Rectal smooth muscle tissue (tissue), 1 donor: ENCODE measurements at regions not wholly inside any gene's neighbourhood (a gene's known extent, or its start where the extent isn't known, plus 50 kb on each side); places are given as distances from the start of the nearest gene placed in this dataset.

Experiments used
- H3K27ac ChIP-seq: one replicate; pipeline ENCODE4 v1.7.0; 2013; ENCODE audit warnings: low read depth, low read length, inconsistent platforms
- H3K27me3 ChIP-seq: one replicate; pipeline ENCODE4 v1.7.0; 2013; ENCODE audit warnings: low read length; ENCODE audit not compliant: control insufficient read depth, insufficient read depth
- H3K36me3 ChIP-seq: one replicate; pipeline ENCODE4 v1.7.0; 2013; ENCODE audit warnings: low read length; ENCODE audit not compliant: control insufficient read depth, insufficient read depth
- H3K4me1 ChIP-seq: one replicate; pipeline ENCODE4 v1.7.0; 2013; ENCODE audit warnings: low read length; ENCODE audit not compliant: control insufficient read depth, insufficient read depth
- H3K4me3 ChIP-seq: one replicate; pipeline ENCODE4 v1.7.0; 2013; ENCODE audit warnings: low read length
- H3K9ac ChIP-seq: one replicate; pipeline ENCODE4 v1.7.0; 2013; ENCODE audit warnings: low read length

DNA sequence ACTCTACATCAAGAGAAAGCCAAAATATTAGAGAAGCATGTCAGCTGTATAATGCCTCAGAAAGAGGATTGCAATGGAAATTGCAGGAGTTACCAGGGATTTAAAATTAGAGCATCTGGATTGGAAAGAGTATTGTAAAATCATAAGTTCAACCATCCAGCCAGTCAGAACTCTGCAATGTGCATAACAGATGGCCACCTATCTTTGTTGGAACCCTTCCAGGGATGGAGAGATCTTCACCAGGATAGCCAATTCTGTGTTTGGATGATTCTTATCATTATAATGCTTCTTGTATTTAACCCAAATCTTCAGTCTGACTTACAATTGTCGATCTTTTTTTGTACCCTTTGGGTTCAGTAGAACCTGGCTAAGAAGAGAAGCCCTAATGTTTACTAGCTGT is 164.4 kb downstream of the TLR4 start:
- no peak overlapping the region for H3K27ac ChIP-seq
- no peaks in the 10 kb centered on the region for H3K27me3 ChIP-seq
- H3K36me3 ChIP-seq, result no peaks in the 10 kb centered on the region
- no peaks in the 10 kb centered on the region for H3K4me1 ChIP-seq
- no peak overlapping the region for H3K4me3 ChIP-seq
- H3K9ac ChIP-seq, result no peak overlapping the region

GRCh38 chr9:117869287-117869686 is 165.1 kb downstream of the TLR4 start:
- Histone ChIP-seq H3K36me3 (no peaks in the 10 kb centered on the region), H3K4me1 (no peaks in the 10 kb centered on the region), H3K4me3 (no peak overlapping the region), H3K27me3 (no peaks in the 10 kb centered on the region), H3K27ac (no peak overlapping the region), H3K9ac (no peak overlapping the region)

DNA sequence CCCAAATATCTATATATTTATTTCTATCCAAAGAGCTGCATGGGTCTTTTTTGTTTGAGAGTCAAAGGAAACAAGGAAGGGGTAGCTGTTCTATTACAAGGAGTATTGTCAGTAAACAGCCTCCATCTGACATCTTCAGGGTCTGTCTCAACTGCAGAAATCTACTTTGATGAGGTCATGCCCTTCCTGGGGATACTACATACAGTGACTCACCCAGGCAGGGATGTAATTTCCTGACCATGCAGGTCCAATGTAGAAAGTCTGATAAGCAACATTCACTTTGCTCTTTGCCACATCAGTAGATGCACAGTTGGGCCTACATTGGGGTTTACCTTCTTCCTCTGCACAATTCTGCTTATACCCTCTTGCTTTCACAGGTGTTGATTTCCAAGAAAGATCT is 165.5 kb downstream of the TLR4 start:
- Histone ChIP-seq H3K4me1 (no peaks in the 10 kb centered on the region), H3K27ac (no peak overlapping the region)

GRCh38 chr9:117873664-117874063 is 169.5 kb downstream of the TLR4 start:
- H3K27ac ChIP-seq, result no peak overlapping the region
- H3K27me3 ChIP-seq, result no peaks in the 10 kb centered on the region
- no peaks in the 10 kb centered on the region for H3K4me1 ChIP-seq
- no peaks in the 10 kb centered on the region for H3K36me3 ChIP-seq
- H3K9ac ChIP-seq, result no peak overlapping the region
- no peak overlapping the region for H3K4me3 ChIP-seq

More for the DNA sequence above, 165.5 kb downstream of the TLR4 start:
- Histone ChIP-seq H3K27me3 (no peaks in the 10 kb centered on the region), H3K9ac (no peak overlapping the region), H3K36me3 (no peaks in the 10 kb centered on the region), H3K4me3 (no peak overlapping the region)

GRCh38 chr9:117875886-117876285 is 171.7 kb downstream of the TLR4 start:
- Histone ChIP-seq H3K4me3 (no peak overlapping the region), H3K36me3 (no peaks in the 10 kb centered on the region), H3K4me1 (no peaks in the 10 kb centered on the region), H3K27me3 (no peaks in the 10 kb centered on the region), H3K27ac (no peak overlapping the region), H3K9ac (no peak overlapping the region)

DNA sequence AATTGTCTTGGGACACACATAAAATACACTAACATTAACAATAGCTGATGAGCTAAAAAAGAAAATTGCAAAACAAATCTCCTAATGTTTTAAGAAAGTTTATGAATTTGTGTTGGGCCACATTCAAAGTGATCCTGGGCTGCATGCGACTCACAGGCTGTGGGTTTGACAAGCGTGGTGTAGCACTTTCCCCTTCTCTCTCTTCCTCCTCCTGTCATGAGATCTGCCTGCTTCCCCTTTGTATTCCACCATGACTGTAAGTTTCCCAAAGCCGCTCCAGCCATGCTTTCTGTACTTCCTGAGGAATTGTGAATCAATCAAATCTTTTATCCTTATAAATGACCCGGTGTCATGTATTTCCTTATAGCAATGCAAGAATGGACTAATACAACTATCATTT is 178.0 kb downstream of the TLR4 start:
- no peak overlapping the region for H3K27ac ChIP-seq
- no peaks in the 10 kb centered on the region for H3K36me3 ChIP-seq
- no peak overlapping the region for H3K9ac ChIP-seq
- no peaks in the 10 kb centered on the region for H3K4me1 ChIP-seq
- H3K4me3 ChIP-seq, result no peak overlapping the region
- H3K27me3 ChIP-seq, result no peaks in the 10 kb centered on the region

GRCh38 chr9:117886616-117887015 is 182.4 kb downstream of the TLR4 start:
- no peaks in the 10 kb centered on the region for H3K27me3 ChIP-seq
- no peak overlapping the region for H3K27ac ChIP-seq
- no peak overlapping the region for H3K4me3 ChIP-seq
- H3K4me1 ChIP-seq, result no peaks in the 10 kb centered on the region
- H3K36me3 ChIP-seq, result no peaks in the 10 kb centered on the region
- H3K9ac ChIP-seq, result no peak overlapping the region

DNA sequence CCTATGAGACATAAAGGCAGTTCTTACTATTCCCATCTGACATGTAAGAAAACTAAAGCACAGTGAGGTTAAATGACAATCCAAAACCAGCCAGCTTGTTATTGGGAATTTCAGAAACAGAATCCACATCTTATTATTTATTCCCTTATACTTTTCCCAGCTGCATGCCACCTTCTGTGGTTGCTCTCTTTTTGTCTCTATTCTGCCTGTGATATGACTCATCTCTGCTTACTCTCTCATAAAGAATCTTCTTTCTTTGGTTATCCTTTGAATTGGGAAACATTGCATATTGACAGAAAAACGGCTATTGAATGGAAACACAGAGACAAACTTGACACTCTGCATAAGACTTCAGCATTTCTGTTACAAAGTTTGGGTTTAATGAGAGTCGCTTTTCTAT is 183.2 kb downstream of the TLR4 start:
- no peak overlapping the region for H3K27ac ChIP-seq
- no peaks in the 10 kb centered on the region for H3K4me1 ChIP-seq
- no peak overlapping the region for H3K4me3 ChIP-seq
- no peaks in the 10 kb centered on the region for H3K27me3 ChIP-seq
- H3K9ac ChIP-seq, result no peak overlapping the region
- H3K36me3 ChIP-seq, result no peaks in the 10 kb centered on the region

GRCh38 chr9:117887941-117888340 is 183.7 kb downstream of the TLR4 start:
- Histone ChIP-seq H3K36me3 (no peaks in the 10 kb centered on the region), H3K9ac (no peak overlapping the region), H3K4me3 (no peak overlapping the region), H3K27me3 (no peaks in the 10 kb centered on the region), H3K27ac (no peak overlapping the region), H3K4me1 (no peaks in the 10 kb centered on the region)

- H3K4me3 ChIP-seq, result no peak overlapping the region
- H3K27me3 ChIP-seq, result no peaks in the 10 kb centered on the region
- no peaks in the 10 kb centered on the region for H3K4me1 ChIP-seq
- no peak overlapping the region for H3K9ac ChIP-seq
- H3K36me3 ChIP-seq, result no peaks in the 10 kb centered on the region
- H3K27ac ChIP-seq, result no peak overlapping the region
Observed at GRCh38 chr9:117903453-117903852, 199.2 kb downstream of the TLR4 start.

DNA sequence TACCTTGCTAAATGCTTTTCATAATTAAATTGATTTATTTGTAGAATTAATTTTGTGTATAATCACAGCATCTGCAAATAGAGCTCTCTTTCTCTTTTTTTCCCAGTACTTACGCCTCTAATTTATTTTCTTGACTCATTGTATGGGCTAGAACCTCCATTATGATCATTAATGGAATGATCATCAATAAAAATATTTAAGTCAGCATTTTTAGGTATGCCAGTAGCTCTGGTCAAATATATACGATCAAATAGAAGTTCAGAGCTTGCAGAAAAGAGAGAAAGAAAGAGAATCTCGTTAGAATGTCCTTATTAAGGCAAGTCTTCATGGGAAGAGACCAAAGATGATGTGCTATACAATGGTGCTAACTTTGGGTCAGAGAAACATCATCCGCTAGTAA is 202.6 kb downstream of the TLR4 start:
- Histone ChIP-seq H3K4me1 (no peaks in the 10 kb centered on the region), H3K9ac (no peak overlapping the region), H3K4me3 (no peak overlapping the region), H3K36me3 (no peaks in the 10 kb centered on the region), H3K27ac (no peak overlapping the region), H3K27me3 (no peaks in the 10 kb centered on the region)

DNA sequence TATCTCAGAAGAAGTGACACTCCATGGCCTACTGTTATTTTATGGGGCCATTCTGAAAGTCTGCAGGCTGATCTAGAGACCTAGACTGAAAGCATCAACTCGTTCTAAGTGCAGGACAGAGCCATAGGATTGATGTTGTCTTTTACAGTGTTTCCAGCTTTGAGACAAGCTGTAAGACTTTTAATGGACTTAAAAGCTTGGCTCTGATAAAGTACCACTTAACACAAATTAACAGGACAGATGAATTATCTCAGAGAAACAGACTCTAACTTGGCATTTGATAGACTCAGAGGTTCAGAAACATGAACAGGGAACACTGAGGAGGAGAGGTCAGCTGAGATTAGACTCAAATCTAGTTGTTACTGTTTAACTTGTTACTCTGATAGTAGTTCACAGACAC is 203.2 kb downstream of the TLR4 start:
- Histone ChIP-seq H3K4me1 (no peaks in the 10 kb centered on the region), H3K27ac (no peak overlapping the region), H3K36me3 (no peaks in the 10 kb centered on the region), H3K9ac (no peak overlapping the region), H3K4me3 (no peak overlapping the region), H3K27me3 (no peaks in the 10 kb centered on the region)

DNA sequence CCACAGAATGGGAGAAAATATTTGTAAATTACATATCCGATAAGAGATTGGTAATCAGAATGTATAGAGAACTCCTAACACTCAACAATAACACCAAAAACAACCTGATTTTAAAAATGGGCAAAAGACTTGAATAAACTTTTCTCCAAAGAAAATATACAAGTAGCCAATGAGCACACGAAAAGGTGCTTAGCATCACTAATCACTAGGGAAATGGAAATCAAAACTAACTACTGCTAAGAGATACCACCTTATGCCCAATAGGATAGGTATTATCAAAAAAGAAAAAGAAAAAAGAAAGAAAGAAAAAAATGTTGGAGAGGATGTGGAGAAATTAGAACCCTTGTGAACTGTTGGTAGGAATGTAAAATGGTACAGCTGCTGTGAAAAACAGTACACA is 212.1 kb downstream of the TLR4 start:
- Histone ChIP-seq H3K27ac (no peak overlapping the region), H3K4me1 (no peaks in the 10 kb centered on the region), H3K9ac (no peak overlapping the region)

GRCh38 chr9:117917873-117918272 is 213.7 kb downstream of the TLR4 start:
- Histone ChIP-seq H3K9ac (no peak overlapping the region), H3K27ac (no peak overlapping the region), H3K4me1 (no peaks in the 10 kb centered on the region), H3K27me3 (no peaks in the 10 kb centered on the region), H3K36me3 (no peaks in the 10 kb centered on the region), H3K4me3 (no peak overlapping the region)

More for the DNA sequence above, 212.1 kb downstream of the TLR4 start:
- H3K36me3 ChIP-seq, result no peaks in the 10 kb centered on the region
- no peaks in the 10 kb centered on the region for H3K27me3 ChIP-seq
- H3K4me3 ChIP-seq, result no peak overlapping the region
